ENCODE measurements at regions not wholly inside any gene's neighbourhood (a gene's known extent, or its start where the extent isn't known, plus 50 kb on each side); places are given as distances from the start of the nearest gene placed in this dataset.

DNA sequence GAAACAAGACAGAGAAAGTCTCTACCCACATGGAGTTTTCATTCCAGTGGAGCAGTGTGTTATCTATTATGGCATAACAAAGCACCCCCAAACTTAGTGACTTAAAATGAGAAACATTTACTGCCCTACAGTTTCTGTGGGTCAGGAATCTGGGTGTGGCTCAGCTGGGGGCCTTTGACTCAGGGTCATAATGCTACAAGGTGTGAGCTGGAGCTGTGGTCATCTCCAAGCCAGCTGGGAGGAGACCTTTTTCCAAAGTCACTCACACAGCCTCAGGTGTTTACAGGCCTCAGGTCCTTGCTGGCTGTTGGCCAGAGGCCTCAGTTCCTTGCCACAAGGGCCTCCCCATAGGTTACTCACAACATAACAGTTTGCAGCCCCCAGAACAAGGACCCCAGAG is 169.2 kb downstream of the ETAA1 start:
- no peak for DNase-seq
- Mint-ChIP-seq H3K27me3 (peaks cover 12% of the 10 kb centered on the region), H3K4me3 (no peak overlapping the region), H3K27ac (no peak overlapping the region), H3K36me3 (ENCODE audit: low read depth) (no peaks in the 10 kb centered on the region), H3K4me1 (no peaks in the 10 kb centered on the region)
- ATAC-seq, result no peak
- H3K9me3 ChIP-seq (ENCODE audit: control insufficient read depth, low read length, poor library complexity, severe bottlenecking), result no peaks in the 10 kb centered on the region

DNA sequence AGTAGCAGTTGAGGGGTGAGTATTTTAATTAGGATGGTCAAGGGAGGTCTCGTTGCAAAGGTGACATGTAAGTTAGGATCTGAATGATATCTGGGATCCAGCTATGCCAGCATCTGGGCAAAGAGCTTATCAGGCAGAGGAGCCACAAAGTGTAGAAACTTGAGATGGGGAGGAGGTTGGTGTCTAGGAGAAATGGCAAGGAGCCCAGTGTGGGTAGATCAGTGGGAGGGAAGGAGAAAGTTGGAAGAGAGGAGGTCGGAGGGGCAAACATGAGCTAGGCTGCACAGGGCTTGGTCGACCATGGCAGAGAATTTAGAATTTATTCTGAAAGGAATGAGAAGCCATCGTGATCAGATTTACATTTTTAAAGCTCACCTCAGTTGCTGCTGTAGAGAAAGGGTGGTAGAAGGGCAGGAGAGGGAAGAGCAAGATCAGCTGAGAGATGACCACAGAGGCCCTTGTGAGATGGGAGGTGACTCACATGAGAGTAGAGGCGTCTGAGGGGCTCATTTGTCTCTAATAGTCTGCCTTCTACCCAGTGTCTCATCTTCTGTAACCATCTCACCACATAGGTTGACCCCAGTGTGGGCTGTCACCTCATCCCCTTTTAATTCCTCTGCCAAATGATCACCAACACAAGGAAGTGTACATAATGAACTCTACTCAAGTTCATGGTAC is 170.0 kb downstream of the ETAA1 start:
- Mint-ChIP-seq H3K36me3 (ENCODE audit: low read depth) (no peaks in the 10 kb centered on the region), H3K27ac (no peak overlapping the region), H3K27me3 (peaks cover 4% of the 10 kb centered on the region), H3K4me1 (no peaks in the 10 kb centered on the region), H3K4me3 (no peak overlapping the region)
- H3K9me3 ChIP-seq (ENCODE audit: control insufficient read depth, low read length, poor library complexity, severe bottlenecking), result no peaks in the 10 kb centered on the region
- DNase-seq, result no peak
- no peak for ATAC-seq

DNA sequence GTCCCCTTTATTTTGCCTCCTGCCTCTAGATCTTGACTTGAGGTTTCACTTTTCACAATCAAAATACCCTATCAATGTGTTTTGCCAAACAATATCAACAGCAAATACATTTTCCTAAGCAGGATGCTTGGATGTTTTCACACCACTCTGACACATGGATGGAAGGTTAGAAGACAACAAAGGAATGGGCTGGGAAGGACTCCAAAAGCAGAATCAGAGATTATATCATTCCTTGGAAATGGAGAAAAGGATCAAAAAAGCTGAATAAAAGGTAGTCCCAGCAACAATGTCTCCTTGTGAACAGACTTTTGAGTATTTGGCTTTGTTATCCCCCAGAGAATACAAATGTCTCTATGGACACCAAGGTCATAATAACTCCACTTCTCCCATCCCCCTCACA is 170.8 kb downstream of the ETAA1 start:
- DNase-seq, result no peak
- no peaks in the 10 kb centered on the region for H3K4me1 Mint-ChIP-seq

DNA sequence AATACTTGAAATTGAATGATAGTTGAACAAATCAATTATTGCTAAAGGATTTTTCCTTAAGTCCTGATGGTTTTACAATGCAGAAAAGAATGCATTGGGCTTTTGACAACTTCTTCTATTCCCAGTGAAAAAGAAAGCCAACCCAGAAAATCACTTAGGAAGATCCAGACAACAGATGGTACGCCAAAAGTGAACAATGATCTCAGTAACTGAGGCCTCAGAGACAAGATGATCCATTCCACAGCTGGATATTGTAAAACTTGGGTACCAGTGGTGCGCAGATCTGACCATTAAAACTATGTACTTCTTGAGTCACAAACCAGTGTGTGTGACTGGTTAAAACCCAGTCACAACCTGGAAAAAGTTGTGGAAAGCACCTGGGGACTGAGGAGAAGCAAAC is 173.5 kb downstream of the ETAA1 start:
- no peaks in the 10 kb centered on the region for H3K9me3 ChIP-seq (ENCODE audit: control insufficient read depth, low read length, poor library complexity, severe bottlenecking)
- DNase-seq (no peak), ATAC-seq (no peak)
- Mint-ChIP-seq H3K27me3 (no peaks in the 10 kb centered on the region), H3K4me3 (no peak overlapping the region), H3K27ac (no peak overlapping the region), H3K4me1 (no peaks in the 10 kb centered on the region), H3K36me3 (ENCODE audit: low read depth) (no peaks in the 10 kb centered on the region)

More for the DNA sequence above, 170.8 kb downstream of the ETAA1 start:
- no peaks in the 10 kb centered on the region for H3K9me3 ChIP-seq (ENCODE audit: control insufficient read depth, low read length, poor library complexity, severe bottlenecking)
- ATAC-seq, result no peak
- Mint-ChIP-seq H3K4me3 (no peak overlapping the region), H3K36me3 (ENCODE audit: low read depth) (no peaks in the 10 kb centered on the region), H3K27ac (no peak overlapping the region), H3K27me3 (peaks cover under 1% of the 10 kb centered on the region)

DNA sequence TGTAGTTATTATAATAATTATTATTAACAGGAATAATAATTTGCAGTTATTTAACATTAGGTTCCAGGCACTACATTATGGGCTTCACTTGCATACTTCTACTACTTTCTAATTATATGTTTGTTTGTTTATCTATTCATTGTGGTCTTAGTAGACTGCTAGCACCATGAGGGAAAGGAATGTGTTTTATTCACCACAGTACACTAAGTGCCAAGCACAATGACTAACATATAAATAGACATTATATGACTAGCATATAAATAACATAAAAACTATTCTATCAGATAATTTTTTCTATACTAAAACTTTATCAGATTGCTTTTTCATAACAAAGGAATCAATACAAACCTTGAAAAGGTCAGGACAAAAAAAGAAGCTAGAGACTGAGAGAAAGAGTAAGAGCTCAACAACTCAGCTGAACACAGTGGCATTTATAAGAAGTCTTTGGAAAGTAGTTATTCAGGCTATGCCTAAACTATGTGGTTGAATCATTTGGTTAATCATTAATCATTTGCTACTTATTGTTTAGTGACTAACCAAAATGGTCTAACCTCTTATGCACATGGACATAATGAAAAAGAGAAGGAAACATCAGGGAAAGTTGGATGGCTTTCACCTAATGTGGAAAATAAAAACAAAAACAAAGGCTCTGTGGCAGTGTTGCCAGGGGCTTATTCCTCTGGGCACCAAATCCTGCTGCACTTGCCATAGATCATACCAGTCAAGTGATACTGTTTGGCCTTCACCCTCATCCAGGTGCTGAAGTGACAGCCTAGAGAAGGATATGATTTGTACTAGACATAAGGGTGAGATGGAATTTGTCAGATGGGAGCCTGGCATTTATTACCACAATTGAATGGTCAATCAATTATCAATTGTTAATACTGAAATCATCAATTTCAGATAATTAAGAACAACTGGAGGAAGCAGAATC is 174.9 kb downstream of the ETAA1 start:
- no peak overlapping the region for H3K4me3 Mint-ChIP-seq
- no peaks in the 10 kb centered on the region for H3K9me3 ChIP-seq (ENCODE audit: control insufficient read depth, low read length, poor library complexity, severe bottlenecking)
- ATAC-seq (no peak), DNase-seq (no peak)
- H3K4me1 Mint-ChIP-seq, result no peaks in the 10 kb centered on the region
- H3K27ac Mint-ChIP-seq, result no peak overlapping the region
- no peaks in the 10 kb centered on the region for H3K27me3 Mint-ChIP-seq
- no peaks in the 10 kb centered on the region for H3K36me3 Mint-ChIP-seq (ENCODE audit: low read depth)

DNA sequence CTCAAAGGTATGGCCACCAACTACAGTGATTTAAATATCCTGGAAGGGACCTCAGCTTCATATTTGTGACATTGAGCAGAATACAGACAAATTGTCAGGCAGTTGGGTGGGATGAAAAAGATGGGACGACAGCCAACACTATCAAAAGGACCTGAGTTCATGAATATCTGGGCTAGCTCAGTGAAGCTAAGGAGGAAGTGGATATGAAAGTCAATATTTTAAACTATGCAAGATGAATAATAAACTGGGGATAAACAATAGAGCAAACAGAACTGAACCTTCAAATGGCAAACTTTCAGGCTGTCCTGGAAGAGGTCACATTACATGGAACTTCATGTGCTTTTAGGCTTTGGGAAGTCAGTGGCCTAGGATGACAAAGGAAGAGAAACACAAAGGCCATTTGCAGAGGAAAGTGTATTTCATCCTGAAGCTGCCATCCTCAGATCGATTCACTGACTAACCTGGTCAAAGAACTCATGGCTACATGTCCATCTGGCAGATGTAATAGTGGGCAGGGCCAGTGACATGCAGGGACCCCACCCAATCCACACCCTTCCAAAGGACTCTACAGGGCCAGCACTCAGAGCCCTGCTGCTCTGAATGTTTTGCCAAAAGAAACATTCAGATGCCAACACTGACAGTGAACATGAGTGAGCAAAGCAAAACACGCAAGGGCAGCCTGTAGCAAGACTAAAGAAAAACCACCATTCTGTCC is 175.7 kb downstream of the ETAA1 start:
- H3K27me3 Mint-ChIP-seq, result no peaks in the 10 kb centered on the region
- DNase-seq (no peak), ATAC-seq (no peak)
- H3K36me3 Mint-ChIP-seq (ENCODE audit: low read depth), result no peaks in the 10 kb centered on the region
- no peak overlapping the region for H3K27ac Mint-ChIP-seq
- H3K9me3 ChIP-seq (ENCODE audit: control insufficient read depth, low read length, poor library complexity, severe bottlenecking), result no peaks in the 10 kb centered on the region
- H3K4me3 Mint-ChIP-seq, result no peak overlapping the region
- H3K4me1 Mint-ChIP-seq, result no peaks in the 10 kb centered on the region

DNA sequence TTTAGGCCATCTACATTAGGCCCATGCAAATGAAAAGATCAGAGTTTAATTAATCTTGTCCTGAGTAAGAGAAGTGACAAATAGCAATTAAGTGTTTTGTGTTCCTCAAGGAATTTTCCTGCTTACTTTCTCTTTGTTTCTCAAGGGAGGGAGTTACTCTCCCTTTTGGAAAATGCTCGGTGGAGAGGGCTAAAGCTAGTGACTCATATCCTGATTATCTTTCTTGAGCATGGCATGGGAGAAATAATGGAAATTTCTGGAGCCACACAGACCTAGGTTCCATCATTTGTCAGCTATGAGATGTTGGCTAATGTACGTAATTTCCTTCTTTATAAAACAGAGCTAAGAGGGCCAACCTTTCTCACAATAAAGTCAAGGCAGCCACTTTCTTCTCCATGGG is 177.1 kb downstream of the ETAA1 start:
- H3K4me3 Mint-ChIP-seq, result no peak overlapping the region
- no peak for DNase-seq
- no peak for ATAC-seq

DNA sequence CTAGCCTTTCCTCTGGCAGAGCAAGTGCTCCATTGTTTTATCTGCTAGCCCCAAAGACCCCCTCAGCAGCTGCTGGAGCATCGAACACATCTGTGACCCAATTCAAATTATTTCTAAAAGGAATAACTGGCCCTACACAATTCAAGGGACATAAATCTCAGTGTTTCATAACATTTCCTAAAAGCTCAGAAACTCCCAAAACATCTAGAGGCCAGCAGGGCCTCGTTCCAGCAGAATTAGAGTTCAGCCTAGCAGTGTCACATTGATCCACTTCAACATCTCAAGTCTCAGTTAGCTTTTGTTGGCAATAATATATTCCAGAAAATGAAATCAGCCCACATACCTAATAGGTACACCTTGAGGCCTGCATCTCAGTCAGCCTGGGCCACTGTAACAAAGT is 179.1 kb downstream of the ETAA1 start:
- no peaks in the 10 kb centered on the region for H3K9me3 ChIP-seq (ENCODE audit: control insufficient read depth, low read length, poor library complexity, severe bottlenecking)
- no peaks in the 10 kb centered on the region for H3K27me3 Mint-ChIP-seq

More for the DNA sequence above, 177.1 kb downstream of the ETAA1 start:
- H3K9me3 ChIP-seq (ENCODE audit: control insufficient read depth, low read length, poor library complexity, severe bottlenecking), result no peaks in the 10 kb centered on the region
- Mint-ChIP-seq H3K27ac (no peak overlapping the region), H3K27me3 (no peaks in the 10 kb centered on the region), H3K4me1 (no peaks in the 10 kb centered on the region), H3K36me3 (ENCODE audit: low read depth) (no peaks in the 10 kb centered on the region)

DNA sequence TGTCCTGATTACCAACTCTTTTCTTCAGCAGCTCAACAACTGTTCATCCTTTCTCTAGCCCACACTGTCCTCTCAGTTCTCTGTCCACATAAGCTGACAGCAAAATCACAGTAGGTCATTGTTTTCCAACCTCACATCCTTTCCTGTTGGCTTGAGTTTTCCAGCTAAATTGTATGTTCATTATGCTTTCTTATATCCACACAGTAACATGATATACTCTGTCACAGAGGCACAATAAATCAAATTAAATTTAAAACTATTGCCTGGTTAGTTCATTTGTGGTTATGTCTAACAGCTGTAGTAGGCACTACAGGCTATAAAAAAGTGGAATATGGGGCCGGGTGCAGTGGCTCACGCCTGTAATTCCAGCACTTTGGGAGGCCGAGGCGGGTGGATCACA is 179.9 kb downstream of the ETAA1 start:
- Mint-ChIP-seq H3K27me3 (no peaks in the 10 kb centered on the region), H3K36me3 (ENCODE audit: low read depth) (no peaks in the 10 kb centered on the region), H3K4me3 (no peak overlapping the region), H3K4me1 (no peaks in the 10 kb centered on the region), H3K27ac (no peak overlapping the region)
- DNase-seq (no peak), ATAC-seq (no peak)
- no peaks in the 10 kb centered on the region for H3K9me3 ChIP-seq (ENCODE audit: control insufficient read depth, low read length, poor library complexity, severe bottlenecking)

More for the DNA sequence above, 179.1 kb downstream of the ETAA1 start:
- H3K4me3 Mint-ChIP-seq, result no peak overlapping the region
- H3K4me1 Mint-ChIP-seq, result no peaks in the 10 kb centered on the region
- no peaks in the 10 kb centered on the region for H3K36me3 Mint-ChIP-seq (ENCODE audit: low read depth)
- no peak overlapping the region for H3K27ac Mint-ChIP-seq
- DNase-seq (no peak), ATAC-seq (no peak)

DNA sequence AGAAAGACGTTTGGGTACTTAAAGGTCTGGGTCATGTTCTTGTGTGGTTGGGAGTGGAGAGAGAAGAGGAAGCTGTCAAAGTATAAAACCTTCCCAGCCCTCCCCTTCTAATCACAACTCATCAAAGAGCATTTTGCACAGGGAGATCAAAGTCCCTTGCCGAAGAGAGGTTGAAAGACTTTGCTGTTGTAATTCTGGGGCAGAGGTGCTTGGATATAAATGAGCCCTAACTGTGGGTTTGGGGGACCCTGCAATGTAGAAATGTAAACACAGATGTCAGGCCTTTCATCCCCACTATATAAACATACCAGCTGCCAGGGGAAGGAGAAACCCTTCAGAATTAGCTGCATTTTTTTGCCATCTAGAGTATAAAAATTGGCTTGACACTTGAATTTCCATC is 182.1 kb downstream of the ETAA1 start:
- H3K27me3 Mint-ChIP-seq, result no peaks in the 10 kb centered on the region
- DNase-seq, result no peak
- no peaks in the 10 kb centered on the region for H3K36me3 Mint-ChIP-seq (ENCODE audit: low read depth)
- no peaks in the 10 kb centered on the region for H3K4me1 Mint-ChIP-seq
- H3K27ac Mint-ChIP-seq, result no peak overlapping the region
- H3K9me3 ChIP-seq (ENCODE audit: control insufficient read depth, low read length, poor library complexity, severe bottlenecking), result no peaks in the 10 kb centered on the region
- ATAC-seq, result no peak
- H3K4me3 Mint-ChIP-seq, result no peak overlapping the region

DNA sequence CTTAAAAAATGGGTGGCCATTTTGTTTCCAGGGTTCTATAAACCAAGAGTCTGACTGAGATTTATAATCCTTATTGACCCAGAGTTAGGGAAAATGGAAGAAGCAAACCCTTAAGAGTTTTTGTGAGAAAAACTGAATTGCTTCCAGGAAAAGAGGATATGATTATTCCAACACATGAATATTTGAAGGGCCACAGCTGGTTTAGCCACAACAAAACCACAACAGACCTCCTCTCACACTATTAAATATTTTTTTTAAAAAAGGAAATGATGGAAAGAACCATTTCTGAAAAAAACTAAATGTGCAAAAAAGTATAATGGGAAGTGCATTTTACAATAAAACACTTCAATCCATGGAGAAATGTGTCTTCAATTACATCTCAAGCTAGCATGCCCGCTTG is 182.7 kb downstream of the ETAA1 start:
- no peaks in the 10 kb centered on the region for H3K36me3 Mint-ChIP-seq (ENCODE audit: low read depth)
- peaks cover 3% of the 10 kb centered on the region for H3K9me3 ChIP-seq (ENCODE audit: control insufficient read depth, low read length, poor library complexity, severe bottlenecking)

DNA sequence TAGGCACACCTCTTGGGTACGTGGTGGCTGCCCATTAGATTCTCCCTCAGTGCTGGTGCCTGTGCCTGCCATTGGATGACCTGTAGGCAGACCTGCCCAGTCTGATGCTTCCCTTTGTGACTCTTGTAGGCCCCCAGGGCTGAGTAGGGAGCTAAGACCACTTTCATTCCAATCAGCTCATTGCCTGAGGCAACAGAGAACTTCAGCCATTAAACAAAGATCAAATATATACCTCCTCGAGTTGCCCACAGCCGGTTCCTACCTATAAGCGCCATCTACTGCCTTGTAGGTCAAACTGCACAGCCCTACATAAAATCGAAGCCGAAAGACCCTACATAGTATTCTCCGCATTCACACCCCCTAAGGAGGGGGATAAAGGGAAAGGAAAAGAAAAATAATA is 184.6 kb downstream of the ETAA1 start:
- Mint-ChIP-seq H3K36me3 (ENCODE audit: low read depth) (no peaks in the 10 kb centered on the region), H3K4me1 (no peaks in the 10 kb centered on the region), H3K27me3 (no peaks in the 10 kb centered on the region), H3K4me3 (no peak overlapping the region), H3K27ac (no peak overlapping the region)
- peaks cover 3% of the 10 kb centered on the region for H3K9me3 ChIP-seq (ENCODE audit: control insufficient read depth, low read length, poor library complexity, severe bottlenecking)
- no peak for DNase-seq
- ATAC-seq, result no peak

More for the DNA sequence above, 182.7 kb downstream of the ETAA1 start:
- DNase-seq (no peak), ATAC-seq (no peak)
- Mint-ChIP-seq H3K4me3 (no peak overlapping the region), H3K4me1 (no peaks in the 10 kb centered on the region), H3K27me3 (no peaks in the 10 kb centered on the region), H3K27ac (no peak overlapping the region)

DNA sequence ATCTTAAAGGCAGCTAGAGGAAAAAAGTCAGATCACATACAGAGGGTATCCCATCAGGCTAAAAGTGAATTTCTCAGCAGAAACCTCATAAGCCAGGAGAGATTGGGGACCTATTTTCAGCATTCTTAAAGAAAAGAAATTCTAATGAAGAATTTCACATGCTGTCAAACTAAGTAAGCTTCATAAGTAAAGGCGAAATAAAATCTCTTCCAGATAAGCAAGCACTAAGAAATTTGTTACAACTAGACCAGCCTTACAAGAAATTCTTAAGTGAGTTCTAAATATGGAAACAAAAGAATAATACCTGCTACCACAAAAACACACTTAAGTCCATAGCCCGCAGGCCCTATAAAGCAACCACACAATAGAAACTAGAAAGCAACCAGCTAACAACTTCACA is 186.1 kb downstream of the ETAA1 start:
- no peaks in the 10 kb centered on the region for H3K27me3 Mint-ChIP-seq
- no peak overlapping the region for H3K27ac Mint-ChIP-seq
- H3K4me3 Mint-ChIP-seq, result no peak overlapping the region

More for the DNA sequence above, 186.1 kb downstream of the ETAA1 start:
- DNase-seq (no peak), ATAC-seq (no peak)
- no peaks in the 10 kb centered on the region for H3K36me3 Mint-ChIP-seq (ENCODE audit: low read depth)
- H3K9me3 ChIP-seq (ENCODE audit: control insufficient read depth, low read length, poor library complexity, severe bottlenecking), result peaks cover 3% of the 10 kb centered on the region
- no peaks in the 10 kb centered on the region for H3K4me1 Mint-ChIP-seq

All from T-helper 17 cell (primary cell).